Activated CD4-positive, alpha-beta T cell treated with anti-CD3 and anti-CD28 coated beads for 24 hours (primary cell): ENCODE measurements at regions not wholly inside any gene's neighbourhood (a gene's known extent, or its start where the extent isn't known, plus 50 kb on each side); places are given as distances from the start of the nearest gene placed in this dataset.
"Not testable (repeated sequence)": the region's sequence is repeated elsewhere in the genome, so short reads cannot be mapped to it uniquely, and the experiment has no call there.

Experiments
- DNase-seq, 2 donors: peaks; one replicate each; pipeline ENCODE4 v3.0.0-alpha.2; 2020; ENCODE audit warnings: low read depth in 2 of 2

- no peak for DNase-seq
Measured at GRCh38 chr9:27802418-27802817, 229.1 kb upstream of the C9orf72 start.

- DNase-seq: no peak
Measured at GRCh38 chr9:27808864-27809263, 235.6 kb upstream of the C9orf72 start.

- DNase-seq: no peak
Measured at GRCh38 chr9:27817747-27818146, 244.5 kb upstream of the C9orf72 start.

- no peak for DNase-seq
Measured at GRCh38 chr9:27818348-27818747, 245.1 kb upstream of the C9orf72 start.

GRCh38 chr9:27828908-27829307 is 255.6 kb upstream of the C9orf72 start:
- no peak for DNase-seq

- no peak for DNase-seq
Measured at GRCh38 chr9:27829621-27830020, 256.3 kb upstream of the C9orf72 start.

- not testable (repeated sequence) for DNase-seq
Measured at GRCh38 chr9:27832108-27832507, 258.8 kb upstream of the C9orf72 start.

GRCh38 chr9:27835286-27835685 is 262.0 kb upstream of the C9orf72 start:
- no peak for DNase-seq

GRCh38 chr9:27835746-27836145 is 262.5 kb upstream of the C9orf72 start:
- DNase-seq: no peak

GRCh38 chr9:27836661-27837401 is 263.6 kb upstream of the C9orf72 start:
- DNase-seq: no peak

GRCh38 chr9:27838876-27839275 is 265.6 kb upstream of the C9orf72 start:
- no peak for DNase-seq

GRCh38 chr9:27839767-27840166 is 266.5 kb upstream of the C9orf72 start:
- DNase-seq: not testable (repeated sequence)

GRCh38 chr9:27844797-27845196 is 271.5 kb upstream of the C9orf72 start:
- DNase-seq: no peak

- DNase-seq: no peak
Measured at GRCh38 chr9:27847380-27847779, 274.1 kb upstream of the C9orf72 start.

- DNase-seq: no peak
Measured at GRCh38 chr9:27847818-27848217, 274.5 kb upstream of the C9orf72 start.

- DNase-seq: no peak
Measured at GRCh38 chr9:27848315-27848714, 275.0 kb upstream of the C9orf72 start.

GRCh38 chr9:27851858-27852257 is 278.6 kb upstream of the C9orf72 start:
- no peak for DNase-seq

GRCh38 chr9:27853529-27853928 is 280.2 kb upstream of the C9orf72 start:
- DNase-seq: no peak

- no peak for DNase-seq
Measured at GRCh38 chr9:27856054-27856453, 282.8 kb upstream of the C9orf72 start.

GRCh38 chr9:27856748-27857147 is 283.5 kb upstream of the C9orf72 start:
- DNase-seq: no peak

- no peak for DNase-seq
Measured at GRCh38 chr9:27861887-27862286, 288.6 kb upstream of the C9orf72 start.

GRCh38 chr9:27864644-27865438 is 291.6 kb upstream of the C9orf72 start:
- no peak for DNase-seq

GRCh38 chr9:27866741-27867140 is 293.5 kb upstream of the C9orf72 start:
- no peak for DNase-seq
